HPDE6-E6E7 (cell line): ENCODE measurements at regions not wholly inside any gene's neighbourhood (a gene's known extent, or its start where the extent isn't known, plus 50 kb on each side); places are given as distances from the start of the nearest gene placed in this dataset.

ENCODE experiments used
- DNase-seq: peaks from one replicate; pipeline ENCODE4 v3.0.0; 2011; ENCODE audit warnings: missing footprints; ENCODE audit errors: extremely low spot score

- no peak for DNase-seq
These were observed 82.8 kb upstream of the TRPC3 start for GRCh38 chr4:122034619-122035018.

GRCh38 chr4:122027203-122027602 is 75.3 kb upstream of the TRPC3 start:
- DNase-seq: no peak

- DNase-seq: no peak
These were observed 65.4 kb upstream of the TRPC3 start for GRCh38 chr4:122017296-122017695.

- DNase-seq: no peak
These were observed 63.3 kb upstream of the TRPC3 start for GRCh38 chr4:122015203-122015602.

GRCh38 chr4:122012735-122013134 is 60.9 kb upstream of the TRPC3 start:
- no peak for DNase-seq

GRCh38 chr4:122010610-122011009 is 58.8 kb upstream of the TRPC3 start:
- DNase-seq: no peak

GRCh38 chr4:122009524-122009923 is 57.7 kb upstream of the TRPC3 start:
- no peak for DNase-seq

GRCh38 chr4:122007016-122007415 is 55.2 kb upstream of the TRPC3 start:
- no peak for DNase-seq

GRCh38 chr4:122005064-122005755 is 53.4 kb upstream of the TRPC3 start:
- DNase-seq: no peak

GRCh38 chr4:122003335-122003734 is 51.5 kb upstream of the TRPC3 start:
- no peak for DNase-seq
